Stimulated activated naive CD8-positive, alpha-beta T cell treated with anti-CD3 and anti-CD28 coated beads, Interleukin-15, Interleukin-2, amounts not matched to agents 100 ng/mL and 50 ng/mL, for 24 hours (primary cell): ENCODE measurements at regions not wholly inside any gene's neighbourhood (a gene's known extent, or its start where the extent isn't known, plus 50 kb on each side); places are given as distances from the start of the nearest gene placed in this dataset.
"Not testable (repeated sequence)": the region's sequence is repeated elsewhere in the genome, so short reads cannot be mapped to it uniquely, and the experiment has no call there.

Experiments
- H3K27ac Mint-ChIP-seq: one replicate; pipeline ENCODE4 v1.8.0; 2021; ENCODE audit warnings: mild to moderate bottlenecking, mixed read lengths
- H3K27me3 Mint-ChIP-seq: one replicate; pipeline ENCODE4 v1.8.0; 2021; ENCODE audit warnings: mixed read lengths
- H3K36me3 Mint-ChIP-seq: one replicate; pipeline ENCODE4 v1.8.0; 2021; ENCODE audit warnings: low read depth, mixed read lengths
- H3K4me1 Mint-ChIP-seq: one replicate; pipeline ENCODE4 v1.8.0; 2021; ENCODE audit warnings: low read depth, mixed read lengths
- H3K4me3 Mint-ChIP-seq: one replicate; pipeline ENCODE4 v1.8.0; 2021; ENCODE audit warnings: mild to moderate bottlenecking, mixed read lengths
- H3K9me3 Mint-ChIP-seq: one replicate; pipeline ENCODE4 v1.8.0; 2021; ENCODE audit warnings: mixed read lengths

GRCh38 chr1:243957141-243957540, 93.9 kb upstream of the ZBTB18 start:
- H3K36me3 Mint-ChIP-seq, result no peaks in the 10 kb centered on the region
- H3K9me3 Mint-ChIP-seq, result no peaks in the 10 kb centered on the region
- no peak overlapping the region for H3K4me3 Mint-ChIP-seq
- H3K4me1 Mint-ChIP-seq, result no peaks in the 10 kb centered on the region
- no peak overlapping the region for H3K27ac Mint-ChIP-seq
- peaks cover 12% of the 10 kb centered on the region for H3K27me3 Mint-ChIP-seq

DNA sequence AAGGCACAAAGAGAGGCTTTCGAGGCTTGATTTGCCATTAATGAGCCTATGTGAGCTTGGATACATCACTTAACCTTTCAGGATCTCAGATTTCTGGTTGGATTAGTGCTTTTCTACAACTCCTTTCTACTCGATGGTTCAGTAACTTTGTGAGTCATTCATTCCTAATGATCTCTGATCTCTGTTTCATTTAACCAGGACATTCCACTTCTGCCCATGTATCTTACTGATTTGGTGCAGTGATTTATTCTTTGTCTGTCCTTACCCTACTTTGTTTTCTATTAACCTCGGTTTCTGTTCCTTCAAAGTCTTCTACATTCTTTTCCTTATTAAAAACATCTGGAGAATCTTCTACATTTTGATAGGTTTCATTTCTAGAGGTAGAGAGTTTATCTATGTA, 94.6 kb upstream of the ZBTB18 start:
- Mint-ChIP-seq H3K9me3 (no peaks in the 10 kb centered on the region), H3K4me1 (no peaks in the 10 kb centered on the region), H3K36me3 (no peaks in the 10 kb centered on the region), H3K4me3 (no peak overlapping the region), H3K27ac (no peak overlapping the region), H3K27me3 (peaks cover 12% of the 10 kb centered on the region)

- not testable (repeated sequence) for H3K4me1 Mint-ChIP-seq, H3K4me3 Mint-ChIP-seq, H3K9me3 Mint-ChIP-seq, H3K27me3 Mint-ChIP-seq, H3K27ac Mint-ChIP-seq, H3K36me3 Mint-ChIP-seq
Observed at GRCh38 chr1:243951207-243951606, 99.9 kb upstream of the ZBTB18 start.

GRCh38 chr1:243950166-243950565, 100.1 kb upstream of the AKT3 start:
- Mint-ChIP-seq H3K9me3 (no peaks in the 10 kb centered on the region), H3K36me3 (no peaks in the 10 kb centered on the region), H3K4me1 (no peaks in the 10 kb centered on the region), H3K4me3 (no peak overlapping the region), H3K27me3 (peaks cover 8% of the 10 kb centered on the region), H3K27ac (no peak overlapping the region)

DNA sequence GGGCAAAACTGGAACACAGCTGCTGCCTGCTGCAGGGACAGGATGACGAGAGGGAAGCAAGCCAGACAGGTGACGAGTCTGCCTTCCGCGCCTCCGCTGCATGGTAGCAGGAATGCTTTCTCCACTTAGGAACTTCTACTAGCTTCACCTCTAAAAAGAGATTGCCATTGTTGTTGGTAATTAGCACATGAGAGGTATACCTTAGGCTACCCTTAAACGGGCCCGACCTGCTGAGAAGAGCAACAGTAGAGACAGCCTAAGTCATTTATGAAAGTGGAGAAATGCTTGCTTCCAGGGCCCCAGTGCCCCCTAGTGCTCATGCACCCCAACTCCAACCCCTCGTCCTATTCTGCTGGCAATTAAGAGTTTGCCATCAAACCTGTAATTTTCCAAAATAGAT, 96.9 kb upstream of the AKT3 start:
- Mint-ChIP-seq H3K9me3 (no peaks in the 10 kb centered on the region), H3K4me1 (no peaks in the 10 kb centered on the region), H3K4me3 (no peak overlapping the region), H3K27me3 (no peaks in the 10 kb centered on the region), H3K36me3 (no peaks in the 10 kb centered on the region), H3K27ac (no peak overlapping the region)

DNA sequence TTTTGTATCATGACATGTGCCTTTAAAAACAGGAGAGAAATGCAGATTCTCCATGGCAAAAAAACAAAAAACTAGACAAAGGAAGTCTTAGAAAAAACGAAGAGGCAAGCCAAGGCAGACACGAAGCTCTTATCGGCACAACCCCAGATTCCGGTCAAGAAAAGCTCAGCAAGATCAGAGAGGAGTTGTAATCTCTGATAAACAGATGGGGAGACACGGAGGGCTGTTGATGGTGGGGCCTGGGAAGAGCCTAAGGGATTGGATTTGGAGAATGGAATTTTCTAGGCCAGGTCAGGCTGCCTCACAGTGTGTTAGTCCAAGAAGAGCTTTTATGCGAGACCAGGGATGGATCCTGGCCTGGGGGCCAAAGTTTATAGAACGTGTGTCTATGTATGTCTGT, 96.2 kb upstream of the AKT3 start:
- H3K4me1 Mint-ChIP-seq, result no peaks in the 10 kb centered on the region
- H3K27ac Mint-ChIP-seq, result no peak overlapping the region
- H3K4me3 Mint-ChIP-seq, result no peak overlapping the region
- no peaks in the 10 kb centered on the region for H3K27me3 Mint-ChIP-seq
- no peaks in the 10 kb centered on the region for H3K9me3 Mint-ChIP-seq
- H3K36me3 Mint-ChIP-seq, result no peaks in the 10 kb centered on the region

- Mint-ChIP-seq H3K4me1 (no peaks in the 10 kb centered on the region), H3K9me3 (no peaks in the 10 kb centered on the region), H3K4me3 (no peak overlapping the region), H3K27ac (no peak overlapping the region), H3K27me3 (no peaks in the 10 kb centered on the region), H3K36me3 (no peaks in the 10 kb centered on the region)
Observed at GRCh38 chr1:243945727-243946126, 95.7 kb upstream of the AKT3 start.

GRCh38 chr1:243944429-243945160, 94.6 kb upstream of the AKT3 start:
- no peaks in the 10 kb centered on the region for H3K4me1 Mint-ChIP-seq
- H3K9me3 Mint-ChIP-seq, result no peaks in the 10 kb centered on the region
- no peak overlapping the region for H3K4me3 Mint-ChIP-seq
- no peaks in the 10 kb centered on the region for H3K27me3 Mint-ChIP-seq
- H3K27ac Mint-ChIP-seq, result no peak overlapping the region
- no peaks in the 10 kb centered on the region for H3K36me3 Mint-ChIP-seq

DNA sequence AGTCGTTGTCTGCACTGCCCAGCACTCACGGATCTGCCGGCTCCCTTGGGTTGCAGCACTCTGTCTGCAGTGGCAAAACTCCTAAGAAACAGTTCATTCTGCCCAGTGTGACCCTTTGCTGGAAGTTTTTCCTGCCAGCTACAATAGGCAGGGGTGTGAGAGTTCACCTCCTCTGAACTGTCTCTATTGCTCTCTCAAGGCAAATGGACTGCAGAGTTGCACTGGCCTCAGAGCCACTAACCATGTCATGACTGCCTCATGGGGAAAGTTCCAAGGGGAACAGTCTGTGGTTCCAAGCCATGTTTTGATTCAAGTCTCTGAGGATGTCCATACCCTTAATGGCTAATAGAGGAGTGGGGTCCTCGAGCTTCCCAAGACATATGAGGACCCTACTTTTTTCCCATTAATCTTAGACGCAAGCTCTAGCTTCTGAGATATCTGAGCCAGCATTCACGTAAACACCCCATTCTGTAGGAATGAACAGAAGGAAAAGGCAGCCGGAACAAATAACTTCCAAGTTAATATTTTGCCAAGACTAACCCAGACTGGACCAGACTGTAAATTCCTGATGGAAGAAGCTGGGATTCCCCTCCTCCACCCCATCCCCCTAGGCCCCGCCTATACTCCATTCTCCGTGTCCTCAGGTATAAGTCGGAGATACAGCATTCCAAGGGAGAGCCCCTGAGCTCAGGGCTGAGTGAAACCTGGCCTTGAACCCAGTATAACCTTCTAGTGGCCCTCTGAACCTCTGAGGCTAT, 93.8 kb upstream of the AKT3 start:
- Mint-ChIP-seq H3K4me1 (peaks cover 6% of the 10 kb centered on the region), H3K9me3 (peaks cover 4% of the 10 kb centered on the region), H3K4me3 (no peak overlapping the region), H3K27ac (no peak overlapping the region), H3K27me3 (peaks cover 3% of the 10 kb centered on the region), H3K36me3 (no peaks in the 10 kb centered on the region)

DNA sequence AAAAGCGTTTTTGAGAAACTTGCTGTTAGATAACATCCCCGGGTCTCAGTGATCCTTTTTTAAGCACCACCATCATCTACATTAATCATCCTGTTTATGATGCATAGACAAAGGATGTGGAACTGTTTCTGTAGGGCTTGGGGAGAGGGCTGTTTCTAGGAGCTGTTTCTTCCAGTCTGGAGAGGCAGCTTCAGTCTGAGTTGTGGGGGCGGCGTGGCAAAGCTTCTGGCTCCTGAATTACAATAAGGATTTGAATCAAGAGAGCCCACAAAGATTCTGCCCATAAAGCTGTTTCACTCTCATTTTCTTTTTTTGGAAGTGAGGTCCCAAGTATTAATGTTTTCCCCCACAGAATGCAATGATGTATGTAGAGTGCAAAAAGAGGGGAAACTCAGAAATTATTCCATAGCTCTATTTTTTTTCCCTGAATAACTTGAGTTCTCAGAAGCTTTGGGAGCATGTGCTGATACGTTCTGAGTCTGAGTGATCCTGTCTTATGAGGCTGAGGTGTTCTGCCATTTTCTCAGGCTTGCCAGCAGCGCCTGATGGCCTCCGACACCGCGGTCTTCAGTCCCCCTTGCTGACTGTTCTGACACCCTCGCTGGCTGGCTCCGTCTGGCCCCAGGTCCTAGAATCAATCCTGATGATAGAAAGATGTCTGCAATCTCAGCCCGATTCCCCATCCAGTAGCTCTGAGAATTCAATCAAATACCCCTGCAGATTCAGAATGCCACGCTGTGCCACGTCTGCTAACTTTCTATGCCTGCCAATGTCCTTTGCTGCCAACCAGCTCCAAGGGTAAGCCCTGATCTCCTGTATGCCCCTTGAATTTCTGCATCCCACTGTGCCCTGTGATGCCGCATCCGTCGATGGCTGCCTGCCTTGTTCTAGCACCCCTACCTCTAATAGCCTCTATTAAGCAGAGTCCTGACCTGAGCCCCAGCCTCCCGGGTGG, 92.4 kb upstream of the AKT3 start:
- H3K4me3 Mint-ChIP-seq, result no peak overlapping the region
- peaks cover 4% of the 10 kb centered on the region for H3K9me3 Mint-ChIP-seq
- no peaks in the 10 kb centered on the region for H3K36me3 Mint-ChIP-seq
- peaks cover 17% of the 10 kb centered on the region for H3K4me1 Mint-ChIP-seq
- peaks cover 3% of the 10 kb centered on the region for H3K27me3 Mint-ChIP-seq
- H3K27ac Mint-ChIP-seq, result no peak overlapping the region

- Mint-ChIP-seq H3K27ac (no peak overlapping the region), H3K4me1 (peaks cover 20% of the 10 kb centered on the region), H3K36me3 (no peaks in the 10 kb centered on the region), H3K27me3 (peaks cover 10% of the 10 kb centered on the region), H3K4me3 (no peak overlapping the region), H3K9me3 (peaks cover 6% of the 10 kb centered on the region)
Observed at GRCh38 chr1:243940451-243940850, 90.4 kb upstream of the AKT3 start.

GRCh38 chr1:243939167-243939848, 89.3 kb upstream of the AKT3 start:
- H3K27ac Mint-ChIP-seq, result no peak overlapping the region
- peaks cover 9% of the 10 kb centered on the region for H3K36me3 Mint-ChIP-seq
- H3K4me1 Mint-ChIP-seq, result peaks cover 20% of the 10 kb centered on the region
- H3K4me3 Mint-ChIP-seq, result no peak overlapping the region
- peaks cover 16% of the 10 kb centered on the region for H3K9me3 Mint-ChIP-seq
- peaks cover 19% of the 10 kb centered on the region for H3K27me3 Mint-ChIP-seq

DNA sequence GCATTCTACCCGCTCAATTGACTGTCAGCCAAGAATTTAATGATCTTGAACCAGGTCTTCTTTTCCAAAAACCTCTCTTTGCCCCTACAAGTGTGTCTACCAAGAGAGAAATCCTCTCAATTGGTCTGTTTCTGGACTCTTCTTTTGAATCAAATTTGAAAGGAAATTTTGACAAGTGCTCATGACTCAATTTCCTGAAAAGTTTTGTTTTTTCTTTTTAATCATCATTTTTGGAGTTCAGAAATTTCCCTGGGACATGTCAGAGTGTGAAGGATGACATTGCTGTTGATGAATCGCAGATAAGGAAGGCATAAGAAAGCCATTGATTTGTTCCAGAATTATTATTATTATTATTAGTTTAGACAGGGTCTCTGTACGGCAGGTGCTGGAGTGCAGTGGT, 88.2 kb upstream of the AKT3 start:
- H3K27ac Mint-ChIP-seq, result peak overlapping the region; percentile 34

DNA sequence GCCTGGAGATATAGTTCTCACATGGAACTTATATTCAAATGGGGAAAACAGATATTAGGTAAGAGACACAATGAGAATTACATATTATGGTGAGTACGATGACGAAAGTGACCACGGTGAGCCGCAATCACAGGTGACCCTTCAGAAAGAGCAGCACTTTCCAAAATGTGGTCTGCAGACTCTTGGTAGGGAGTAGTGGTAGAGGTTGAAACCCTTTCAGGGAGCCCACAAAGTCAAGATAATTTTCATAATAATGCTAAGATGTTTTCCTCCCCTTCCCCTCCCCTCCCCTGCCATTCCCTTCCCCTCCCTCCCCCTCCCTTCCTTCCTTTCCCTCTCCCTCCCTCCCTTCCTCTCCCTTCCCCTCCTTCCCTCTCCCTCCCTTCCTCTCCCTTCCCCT, 83.5 kb upstream of the AKT3 start:
- H3K27me3 Mint-ChIP-seq, result peaks cover 33% of the 10 kb centered on the region
- no peak overlapping the region for H3K4me3 Mint-ChIP-seq

More for the DNA sequence above, 88.2 kb upstream of the AKT3 start:
- Mint-ChIP-seq H3K9me3 (peaks cover 16% of the 10 kb centered on the region), H3K36me3 (peaks cover 9% of the 10 kb centered on the region), H3K4me1 (peaks cover 20% of the 10 kb centered on the region), H3K4me3 (no peak overlapping the region), H3K27me3 (peaks cover 21% of the 10 kb centered on the region)

More for the DNA sequence above, 83.5 kb upstream of the AKT3 start:
- peaks cover 12% of the 10 kb centered on the region for H3K9me3 Mint-ChIP-seq
- H3K4me1 Mint-ChIP-seq, result peaks cover 12% of the 10 kb centered on the region
- peaks cover 9% of the 10 kb centered on the region for H3K36me3 Mint-ChIP-seq
- H3K27ac Mint-ChIP-seq, result no peak overlapping the region
